GM23338 (cell line): ENCODE measurements at regions not wholly inside any gene's neighbourhood (a gene's known extent, or its start where the extent isn't known, plus 50 kb on each side); places are given as distances from the start of the nearest gene placed in this dataset.

Source experiments
- ATAC-seq: fragments of 200-7000 bp; cut with Tn5 transposase; 3 replicates; pipeline ENCODE4 v1.9.1; 2020
- DNase-seq: peaks from one replicate; pipeline ENCODE4 v3.0.0-alpha.2; 2015; ENCODE audit warnings: low spot score
- H2AFZ ChIP-seq: fragments of 200-600 bp; sonication (generic); 2 replicates; pipeline ENCODE4 v1.8.0; 2016; ENCODE audit warnings: antibody characterized with exemption, mild to moderate bottlenecking, moderate library complexity
- H3F3A ChIP-seq: fragments of 200-600 bp; sonication (generic); replicated peaks from 2 replicates; pipeline ENCODE4 v1.8.0; 2017; ENCODE audit warnings: antibody characterized with exemption, mixed run types, low read depth
- H3K27ac ChIP-seq: fragments of 200-600 bp; sonication (generic); 2 replicates; pipeline ENCODE4 v1.6.1; 2016; ENCODE audit warnings: low read depth
- H3K27me3 ChIP-seq: fragments of 200-600 bp; sonication (generic); 2 replicates; pipeline ENCODE4 v1.8.0; 2016; ENCODE audit warnings: mild to moderate bottlenecking, mixed run types, moderate library complexity; ENCODE audit not compliant: insufficient read depth
- H3K36me3 ChIP-seq: fragments of 200-600 bp; sonication (generic); 2 replicates; pipeline ENCODE4 v1.8.0; 2016; ENCODE audit warnings: mild to moderate bottlenecking; ENCODE audit not compliant: insufficient read depth
- H3K4me1 ChIP-seq: fragments of 200-600 bp; sonication (generic); 2 replicates; pipeline ENCODE4 v1.8.0; 2016; ENCODE audit warnings: mild to moderate bottlenecking, moderate library complexity; ENCODE audit not compliant: insufficient read depth
- H3K4me2 ChIP-seq: fragments of 200-600 bp; sonication (generic); 2 replicates; pipeline ENCODE4 v1.7.1; 2017; ENCODE audit warnings: mixed run types
- H3K4me3 ChIP-seq: fragments of 200-600 bp; sonication (generic); 2 replicates; pipeline ENCODE4 v1.6.1; 2016; ENCODE audit warnings: mixed run types
- H3K79me2 ChIP-seq: fragments of 200-600 bp; sonication (generic); replicated peaks from 2 replicates; pipeline ENCODE4 v1.8.0; 2017; ENCODE audit warnings: mild to moderate bottlenecking; ENCODE audit not compliant: insufficient read depth
- H3K9me2 ChIP-seq: fragments of 200-600 bp; sonication (generic); 2 replicates; pipeline ENCODE4 v1.8.0; 2017; ENCODE audit not compliant: insufficient read depth
- H4K20me1 ChIP-seq: fragments of 200-600 bp; sonication (generic); replicated peaks from 2 replicates; pipeline ENCODE4 v1.8.0; 2017; ENCODE audit warnings: mild to moderate bottlenecking; ENCODE audit not compliant: insufficient read depth
- H3K27ac Mint-ChIP-seq: 2 replicates; pipeline ENCODE4 v1.8.0; 2020; ENCODE audit warnings: inconsistent platforms, mild to moderate bottlenecking, moderate library complexity, mixed read lengths
- H3K27me3 Mint-ChIP-seq: 3 replicates; pipeline ENCODE4 v1.8.0; 2022; ENCODE audit warnings: low read depth, mild to moderate bottlenecking, moderate library complexity, mixed read lengths, inconsistent platforms; ENCODE audit not compliant: insufficient read depth, poor library complexity
- H3K36me3 Mint-ChIP-seq: 3 replicates; pipeline ENCODE4 v1.8.0; 2021; ENCODE audit warnings: low read depth, mild to moderate bottlenecking, inconsistent platforms, moderate library complexity, mixed read lengths
- H3K4me1 Mint-ChIP-seq: 3 replicates; pipeline ENCODE4 v1.8.0; 2020; ENCODE audit warnings: mild to moderate bottlenecking, inconsistent platforms, mixed read lengths
- H3K4me3 Mint-ChIP-seq: 3 replicates; pipeline ENCODE4 v1.8.0; 2021; ENCODE audit warnings: moderate library complexity, mild to moderate bottlenecking, inconsistent platforms, mixed read lengths
- H3K9me3 Mint-ChIP-seq: 3 replicates; pipeline ENCODE4 v1.8.0; 2020; ENCODE audit warnings: moderate library complexity, mild to moderate bottlenecking, inconsistent platforms, mixed read lengths
- CREB1 ChIP-seq: fragments of 250-450 bp; sonication (Bioruptor Pico); IDR thresholded peaks from 2 replicates; pipeline ENCODE4 v1.5.0; 2020; ENCODE audit warnings: low read depth, mild to moderate bottlenecking, moderate library complexity
- EZH2 ChIP-seq: fragments of 200-600 bp; sonication (generic); IDR thresholded peaks from one replicate; pipeline ENCODE4 v1.8.0; 2017; ENCODE audit warnings: antibody characterized with exemption, mild to moderate bottlenecking, low read depth; ENCODE audit not compliant: unreplicated experiment
- EZH2phosphoT487 ChIP-seq: fragments of 200-600 bp; sonication (generic); IDR thresholded peaks from one replicate; pipeline ENCODE4 v1.8.1; 2018; ENCODE audit warnings: antibody characterized with exemption; ENCODE audit not compliant: unreplicated experiment
- JUNB ChIP-seq: IDR thresholded peaks from one replicate; pipeline ENCODE4 v1.6.1; 2016; ENCODE audit warnings: antibody characterized with exemption; ENCODE audit not compliant: unreplicated experiment
- NANOG ChIP-seq: IDR thresholded peaks from 2 replicates; pipeline ENCODE4 v1.6.1; 2016; ENCODE audit warnings: antibody characterized with exemption, borderline replicate concordance
- POLR2AphosphoS5 ChIP-seq: IDR thresholded peaks from 2 replicates; pipeline ENCODE4 v1.6.1; 2016; ENCODE audit warnings: antibody characterized with exemption, low read depth
- STAT1 ChIP-seq: IDR thresholded peaks from one replicate; pipeline ENCODE4 v1.6.1; 2016; ENCODE audit warnings: antibody characterized with exemption; ENCODE audit not compliant: unreplicated experiment
- ZNF114 ChIP-seq: fragments of 250-450 bp; sonication (Bioruptor Pico); IDR thresholded peaks from 2 replicates; pipeline ENCODE4 v1.5.0; 2020; ENCODE audit warnings: mild to moderate bottlenecking, moderate library complexity
- ZNF331 ChIP-seq: fragments of 250-450 bp; sonication (Bioruptor Pico); IDR thresholded peaks from 2 replicates; pipeline ENCODE4 v1.5.0; 2020; ENCODE audit warnings: low read depth, mild to moderate bottlenecking, moderate library complexity
- TF ChIP-seq, protein P1 (sequence below): fragments of 250-450 bp; sonication (Bioruptor Pico); IDR thresholded peaks from 2 replicates; pipeline ENCODE4 v1.5.0; 2020; ENCODE audit warnings: mild to moderate bottlenecking, moderate library complexity
- TF ChIP-seq, protein P2 (sequence below): IDR thresholded peaks from 2 replicates; pipeline ENCODE4 v1.6.1; 2016; ENCODE audit warnings: antibody characterized with exemption
- TF ChIP-seq, protein P3 (sequence below): IDR thresholded peaks from one replicate; pipeline ENCODE4 v1.6.1; 2018; ENCODE audit warnings: antibody characterized with exemption; ENCODE audit not compliant: unreplicated experiment

DNA sequence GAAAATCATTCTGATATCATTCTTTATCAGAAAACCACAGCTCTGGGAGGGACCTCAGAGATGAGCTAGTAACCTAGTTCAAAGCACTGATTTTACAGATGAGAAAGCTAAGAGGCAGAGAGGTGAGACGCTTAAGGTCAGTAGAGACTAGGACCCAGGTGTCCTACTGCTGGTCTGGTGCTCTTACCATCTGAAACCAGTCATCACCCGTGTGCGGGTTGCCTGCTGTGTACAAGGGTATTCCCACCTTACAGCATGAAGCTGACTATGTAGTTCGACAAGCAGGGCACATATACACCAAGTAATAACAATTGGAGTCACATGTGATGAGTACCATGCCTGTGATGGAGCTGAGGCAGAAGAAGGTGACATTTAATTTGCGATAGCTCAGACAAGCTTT, 133.7 kb downstream of the ADAMTS15 start:
- Histone ChIP-seq H4K20me1 (no peaks in the 10 kb centered on the region), H3K36me3 (peaks cover 4% of the 10 kb centered on the region; the same call in 1 of the 2 replicates), H3K4me3 (no peak overlapping the region), H3K9me2 (peaks cover 23% of the 10 kb centered on the region; the same call in 1 of the 2 replicates), H3K79me2 (no peaks in the 10 kb centered on the region), H2AFZ (no peak overlapping the region), H3K27me3 (no peaks in the 10 kb centered on the region), H3F3A (no peaks in the 10 kb centered on the region), H3K4me2 (no peak overlapping the region), H3K27ac (no peak overlapping the region), H3K4me1 (peaks cover 9% of the 10 kb centered on the region)
- Mint-ChIP-seq H3K9me3 (no peaks in the 10 kb centered on the region), H3K27ac (no peak overlapping the region), H3K4me1 (peaks cover 27% of the 10 kb centered on the region), H3K4me3 (no peak overlapping the region), H3K36me3 (no peaks in the 10 kb centered on the region), H3K27me3 (peaks cover 4% of the 10 kb centered on the region)
- DNase-seq: no peak
- ATAC-seq: no peak
- no peak for TF ChIP-seq CREB1 (CRISPR knock-in tag)

DNA sequence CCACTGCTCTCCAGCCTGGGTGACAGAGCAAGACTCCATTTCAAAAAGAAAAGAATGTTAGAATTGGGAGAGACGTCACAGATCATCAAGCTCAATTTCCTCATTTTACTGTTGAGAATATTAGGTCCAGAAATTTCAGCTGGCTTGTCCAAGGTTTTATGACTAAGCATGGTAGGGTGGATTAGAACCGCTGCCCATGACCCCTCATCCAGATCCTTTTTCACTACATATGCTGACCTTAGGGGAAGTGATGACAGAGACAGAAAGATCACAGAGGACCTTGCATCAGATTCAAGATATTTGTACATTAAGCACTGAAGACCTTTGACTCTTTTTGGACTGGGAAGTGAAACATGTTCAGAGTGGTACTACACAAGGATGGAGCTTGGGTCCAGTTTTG, 134.5 kb downstream of the ADAMTS15 start:
- Histone ChIP-seq H2AFZ (no peak overlapping the region), H3F3A (no peaks in the 10 kb centered on the region), H3K4me3 (no peak overlapping the region), H3K27me3 (no peaks in the 10 kb centered on the region), H3K27ac (no peak overlapping the region), H3K36me3 (peaks cover 4% of the 10 kb centered on the region; the same call in 1 of the 2 replicates), H3K4me1 (peaks cover 9% of the 10 kb centered on the region), H3K4me2 (no peak overlapping the region), H3K79me2 (no peaks in the 10 kb centered on the region), H3K9me2 (peaks cover 23% of the 10 kb centered on the region; the same call in 1 of the 2 replicates), H4K20me1 (no peaks in the 10 kb centered on the region)
- peaks cover 27% of the 10 kb centered on the region for H3K4me1 Mint-ChIP-seq
- no peaks in the 10 kb centered on the region for H3K9me3 Mint-ChIP-seq
- no peak overlapping the region for H3K4me3 Mint-ChIP-seq
- H3K27me3 Mint-ChIP-seq: peaks cover 4% of the 10 kb centered on the region
- DNase-seq (no peak), ATAC-seq (no peak)
- H3K27ac Mint-ChIP-seq: no peak overlapping the region
- H3K36me3 Mint-ChIP-seq: no peaks in the 10 kb centered on the region
- TF ChIP-seq STAT1 (no peak), ZNF331 (CRISPR knock-in tag) (no peak), NANOG (no peak), ZNF114 (no peak), POLR2AphosphoS5 (no peak), EZH2 (no peak), JUNB (no peak), CREB1 (CRISPR knock-in tag) (no peak), EZH2phosphoT487 (no peak)
- TF ChIP-seq, protein P1, sequence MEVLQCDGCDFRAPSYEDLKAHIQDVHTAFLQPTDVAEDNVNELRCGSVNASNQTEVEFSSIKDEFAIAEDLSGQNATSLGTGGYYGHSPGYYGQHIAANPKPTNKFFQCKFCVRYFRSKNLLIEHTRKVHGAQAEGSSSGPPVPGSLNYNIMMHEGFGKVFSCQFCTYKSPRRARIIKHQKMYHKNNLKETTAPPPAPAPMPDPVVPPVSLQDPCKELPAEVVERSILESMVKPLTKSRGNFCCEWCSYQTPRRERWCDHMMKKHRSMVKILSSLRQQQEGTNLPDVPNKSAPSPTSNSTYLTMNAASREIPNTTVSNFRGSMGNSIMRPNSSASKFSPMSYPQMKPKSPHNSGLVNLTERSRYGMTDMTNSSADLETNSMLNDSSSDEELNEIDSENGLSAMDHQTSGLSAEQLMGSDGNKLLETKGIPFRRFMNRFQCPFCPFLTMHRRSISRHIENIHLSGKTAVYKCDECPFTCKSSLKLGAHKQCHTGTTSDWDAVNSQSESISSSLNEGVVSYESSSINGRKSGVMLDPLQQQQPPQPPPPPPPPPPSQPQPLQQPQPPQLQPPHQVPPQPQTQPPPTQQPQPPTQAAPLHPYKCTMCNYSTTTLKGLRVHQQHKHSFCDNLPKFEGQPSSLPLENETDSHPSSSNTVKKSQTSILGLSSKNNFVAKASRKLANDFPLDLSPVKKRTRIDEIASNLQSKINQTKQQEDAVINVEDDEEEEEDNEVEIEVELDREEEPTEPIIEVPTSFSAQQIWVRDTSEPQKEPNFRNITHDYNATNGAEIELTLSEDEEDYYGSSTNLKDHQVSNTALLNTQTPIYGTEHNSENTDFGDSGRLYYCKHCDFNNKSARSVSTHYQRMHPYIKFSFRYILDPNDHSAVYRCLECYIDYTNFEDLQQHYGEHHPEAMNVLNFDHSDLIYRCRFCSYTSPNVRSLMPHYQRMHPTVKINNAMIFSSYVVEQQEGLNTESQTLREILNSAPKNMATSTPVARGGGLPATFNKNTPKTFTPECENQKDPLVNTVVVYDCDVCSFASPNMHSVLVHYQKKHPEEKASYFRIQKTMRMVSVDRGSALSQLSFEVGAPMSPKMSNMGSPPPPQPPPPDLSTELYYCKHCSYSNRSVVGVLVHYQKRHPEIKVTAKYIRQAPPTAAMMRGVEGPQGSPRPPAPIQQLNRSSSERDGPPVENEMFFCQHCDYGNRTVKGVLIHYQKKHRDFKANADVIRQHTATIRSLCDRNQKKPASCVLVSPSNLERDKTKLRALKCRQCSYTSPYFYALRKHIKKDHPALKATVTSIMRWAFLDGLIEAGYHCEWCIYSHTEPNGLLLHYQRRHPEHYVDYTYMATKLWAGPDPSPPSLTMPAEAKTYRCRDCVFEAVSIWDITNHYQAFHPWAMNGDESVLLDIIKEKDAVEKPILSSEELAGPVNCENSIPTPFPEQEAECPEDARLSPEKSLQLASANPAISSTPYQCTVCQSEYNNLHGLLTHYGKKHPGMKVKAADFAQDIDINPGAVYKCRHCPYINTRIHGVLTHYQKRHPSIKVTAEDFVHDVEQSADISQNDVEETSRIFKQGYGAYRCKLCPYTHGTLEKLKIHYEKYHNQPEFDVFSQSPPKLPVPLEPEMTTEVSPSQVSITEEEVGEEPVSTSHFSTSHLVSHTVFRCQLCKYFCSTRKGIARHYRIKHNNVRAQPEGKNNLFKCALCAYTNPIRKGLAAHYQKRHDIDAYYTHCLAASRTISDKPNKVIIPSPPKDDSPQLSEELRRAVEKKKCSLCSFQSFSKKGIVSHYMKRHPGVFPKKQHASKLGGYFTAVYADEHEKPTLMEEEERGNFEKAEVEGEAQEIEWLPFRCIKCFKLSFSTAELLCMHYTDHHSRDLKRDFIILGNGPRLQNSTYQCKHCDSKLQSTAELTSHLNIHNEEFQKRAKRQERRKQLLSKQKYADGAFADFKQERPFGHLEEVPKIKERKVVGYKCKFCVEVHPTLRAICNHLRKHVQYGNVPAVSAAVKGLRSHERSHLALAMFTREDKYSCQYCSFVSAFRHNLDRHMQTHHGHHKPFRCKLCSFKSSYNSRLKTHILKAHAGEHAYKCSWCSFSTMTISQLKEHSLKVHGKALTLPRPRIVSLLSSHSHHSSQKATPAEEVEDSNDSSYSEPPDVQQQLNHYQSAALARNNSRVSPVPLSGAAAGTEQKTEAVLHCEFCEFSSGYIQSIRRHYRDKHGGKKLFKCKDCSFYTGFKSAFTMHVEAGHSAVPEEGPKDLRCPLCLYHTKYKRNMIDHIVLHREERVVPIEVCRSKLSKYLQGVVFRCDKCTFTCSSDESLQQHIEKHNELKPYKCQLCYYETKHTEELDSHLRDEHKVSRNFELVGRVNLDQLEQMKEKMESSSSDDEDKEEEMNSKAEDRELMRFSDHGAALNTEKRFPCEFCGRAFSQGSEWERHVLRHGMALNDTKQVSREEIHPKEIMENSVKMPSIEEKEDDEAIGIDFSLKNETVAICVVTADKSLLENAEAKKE (CRISPR knock-in tag): no peak
- TF ChIP-seq, protein P2, sequence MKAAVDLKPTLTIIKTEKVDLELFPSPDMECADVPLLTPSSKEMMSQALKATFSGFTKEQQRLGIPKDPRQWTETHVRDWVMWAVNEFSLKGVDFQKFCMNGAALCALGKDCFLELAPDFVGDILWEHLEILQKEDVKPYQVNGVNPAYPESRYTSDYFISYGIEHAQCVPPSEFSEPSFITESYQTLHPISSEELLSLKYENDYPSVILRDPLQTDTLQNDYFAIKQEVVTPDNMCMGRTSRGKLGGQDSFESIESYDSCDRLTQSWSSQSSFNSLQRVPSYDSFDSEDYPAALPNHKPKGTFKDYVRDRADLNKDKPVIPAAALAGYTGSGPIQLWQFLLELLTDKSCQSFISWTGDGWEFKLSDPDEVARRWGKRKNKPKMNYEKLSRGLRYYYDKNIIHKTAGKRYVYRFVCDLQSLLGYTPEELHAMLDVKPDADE: no peak
- TF ChIP-seq, protein P3, sequence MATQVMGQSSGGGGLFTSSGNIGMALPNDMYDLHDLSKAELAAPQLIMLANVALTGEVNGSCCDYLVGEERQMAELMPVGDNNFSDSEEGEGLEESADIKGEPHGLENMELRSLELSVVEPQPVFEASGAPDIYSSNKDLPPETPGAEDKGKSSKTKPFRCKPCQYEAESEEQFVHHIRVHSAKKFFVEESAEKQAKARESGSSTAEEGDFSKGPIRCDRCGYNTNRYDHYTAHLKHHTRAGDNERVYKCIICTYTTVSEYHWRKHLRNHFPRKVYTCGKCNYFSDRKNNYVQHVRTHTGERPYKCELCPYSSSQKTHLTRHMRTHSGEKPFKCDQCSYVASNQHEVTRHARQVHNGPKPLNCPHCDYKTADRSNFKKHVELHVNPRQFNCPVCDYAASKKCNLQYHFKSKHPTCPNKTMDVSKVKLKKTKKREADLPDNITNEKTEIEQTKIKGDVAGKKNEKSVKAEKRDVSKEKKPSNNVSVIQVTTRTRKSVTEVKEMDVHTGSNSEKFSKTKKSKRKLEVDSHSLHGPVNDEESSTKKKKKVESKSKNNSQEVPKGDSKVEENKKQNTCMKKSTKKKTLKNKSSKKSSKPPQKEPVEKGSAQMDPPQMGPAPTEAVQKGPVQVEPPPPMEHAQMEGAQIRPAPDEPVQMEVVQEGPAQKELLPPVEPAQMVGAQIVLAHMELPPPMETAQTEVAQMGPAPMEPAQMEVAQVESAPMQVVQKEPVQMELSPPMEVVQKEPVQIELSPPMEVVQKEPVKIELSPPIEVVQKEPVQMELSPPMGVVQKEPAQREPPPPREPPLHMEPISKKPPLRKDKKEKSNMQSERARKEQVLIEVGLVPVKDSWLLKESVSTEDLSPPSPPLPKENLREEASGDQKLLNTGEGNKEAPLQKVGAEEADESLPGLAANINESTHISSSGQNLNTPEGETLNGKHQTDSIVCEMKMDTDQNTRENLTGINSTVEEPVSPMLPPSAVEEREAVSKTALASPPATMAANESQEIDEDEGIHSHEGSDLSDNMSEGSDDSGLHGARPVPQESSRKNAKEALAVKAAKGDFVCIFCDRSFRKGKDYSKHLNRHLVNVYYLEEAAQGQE: no peak
